Loucy (cell line): ENCODE measurements at regions not wholly inside any gene's neighbourhood (a gene's known extent, or its start where the extent isn't known, plus 50 kb on each side); places are given as distances from the start of the nearest gene placed in this dataset.

ENCODE experiments used
- H2AFZ ChIP-seq: fragments of 200-600 bp; sonication (generic); 2 replicates; pipeline ENCODE4 v1.6.0; 2016; ENCODE audit warnings: antibody characterized with exemption, mild to moderate bottlenecking, low read length, moderate library complexity
- H3F3A ChIP-seq: fragments of 200-600 bp; 2 replicates; pipeline ENCODE4 v1.6.0; 2016; ENCODE audit warnings: antibody characterized with exemption, low read depth, mild to moderate bottlenecking
- H3K27me3 ChIP-seq: fragments of 200-600 bp; sonication (generic); 2 replicates; pipeline ENCODE4 v1.6.1; 2014; ENCODE audit warnings: low read length, mild to moderate bottlenecking; ENCODE audit not compliant: insufficient read depth, poor library complexity, severe bottlenecking
- H3K36me3 ChIP-seq: fragments of 200-600 bp; sonication (generic); 2 replicates; pipeline ENCODE4 v1.6.1; 2016; ENCODE audit warnings: low read length; ENCODE audit not compliant: insufficient read depth
- H3K4me1 ChIP-seq: fragments of 200-600 bp; sonication (generic); 2 replicates; pipeline ENCODE4 v1.5.1; 2014; ENCODE audit warnings: low read length, mild to moderate bottlenecking; ENCODE audit not compliant: insufficient read depth, poor library complexity, severe bottlenecking
- H3K4me2 ChIP-seq: fragments of 200-600 bp; sonication (generic); 2 replicates; pipeline ENCODE4 v1.6.0; 2014; ENCODE audit warnings: antibody characterized with exemption, low read length, low read depth, mild to moderate bottlenecking; ENCODE audit not compliant: poor library complexity, severe bottlenecking
- H3K4me3 ChIP-seq: fragments of 200-600 bp; sonication (generic); 2 replicates; pipeline ENCODE4 v1.5.1; 2014; ENCODE audit warnings: low read length, mild to moderate bottlenecking, mixed read lengths; ENCODE audit not compliant: poor library complexity, severe bottlenecking
- H3K79me2 ChIP-seq: fragments of 200-600 bp; sonication (generic); 2 replicates; pipeline ENCODE4 v1.6.1; 2014; ENCODE audit warnings: low read length; ENCODE audit not compliant: insufficient read depth
- H3K9ac ChIP-seq: fragments of 200-600 bp; sonication (generic); 2 replicates; pipeline ENCODE4 v1.6.0; 2014; ENCODE audit warnings: mild to moderate bottlenecking, low read depth, low read length, moderate library complexity; ENCODE audit not compliant: poor library complexity, severe bottlenecking
- H3K9me2 ChIP-seq: fragments of 200-600 bp; sonication (generic); replicated peaks from 2 replicates; pipeline ENCODE4 v1.6.1; 2016; ENCODE audit warnings: low read depth, low read length, mixed read lengths
- H3K9me3 ChIP-seq: fragments of 200-600 bp; sonication (generic); 2 replicates; pipeline ENCODE4 v1.6.1; 2014; ENCODE audit warnings: mild to moderate bottlenecking, antibody characterized with exemption, low read length, low read depth; ENCODE audit not compliant: insufficient read depth
- H4K20me1 ChIP-seq: fragments of 200-600 bp; sonication (generic); 2 replicates; pipeline ENCODE4 v1.6.0; 2014; ENCODE audit warnings: antibody characterized with exemption, low read length, mild to moderate bottlenecking; ENCODE audit not compliant: insufficient read depth, poor library complexity, severe bottlenecking
- EZH2phosphoT487 ChIP-seq: fragments of 200-600 bp; IDR thresholded peaks from 2 replicates; pipeline ENCODE4 v1.6.1; 2018; ENCODE audit warnings: antibody characterized with exemption, mild to moderate bottlenecking, moderate library complexity, borderline replicate concordance
- TF ChIP-seq, protein P1 (sequence below): fragments of 200-600 bp; sonication (generic); conservative IDR thresholded peaks from 2 replicates; pipeline ENCODE4 v1.5.1; 2014; ENCODE audit warnings: mild to moderate bottlenecking, antibody characterized with exemption, low read length

DNA sequence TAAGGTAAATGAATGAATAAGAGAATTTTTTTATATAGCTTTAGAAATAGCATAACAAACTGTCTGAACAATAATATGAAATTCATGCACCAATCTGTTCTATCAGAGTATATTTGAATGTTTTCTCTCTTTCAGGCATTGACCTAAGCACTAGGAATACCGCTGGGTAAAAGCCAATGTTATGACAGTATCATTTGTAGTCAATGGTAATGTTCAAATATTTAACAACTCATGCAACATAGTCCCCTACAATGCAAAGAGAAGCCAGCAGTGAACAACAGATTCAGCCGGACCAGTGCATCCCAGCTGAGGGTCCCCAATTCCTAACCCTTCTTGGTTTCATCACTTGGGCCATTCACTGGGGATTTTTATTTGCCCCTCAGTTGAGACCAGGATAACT, 52.6 kb upstream of the MYCBP2 start:
- Histone ChIP-seq H4K20me1 (no peaks in the 10 kb centered on the region), H3K79me2 (no peaks in the 10 kb centered on the region), H3K9me3 (no peaks in the 10 kb centered on the region), H3F3A (no peaks in the 10 kb centered on the region), H2AFZ (no peak overlapping the region), H3K27me3 (no peaks in the 10 kb centered on the region), H3K4me1 (peaks cover 8% of the 10 kb centered on the region), H3K36me3 (no peaks in the 10 kb centered on the region), H3K9ac (no peak overlapping the region), H3K4me2 (no peak overlapping the region), H3K9me2 (no peaks in the 10 kb centered on the region), H3K4me3 (no peak overlapping the region)
- no peak for TF ChIP-seq EZH2phosphoT487
- TF ChIP-seq, protein P1, sequence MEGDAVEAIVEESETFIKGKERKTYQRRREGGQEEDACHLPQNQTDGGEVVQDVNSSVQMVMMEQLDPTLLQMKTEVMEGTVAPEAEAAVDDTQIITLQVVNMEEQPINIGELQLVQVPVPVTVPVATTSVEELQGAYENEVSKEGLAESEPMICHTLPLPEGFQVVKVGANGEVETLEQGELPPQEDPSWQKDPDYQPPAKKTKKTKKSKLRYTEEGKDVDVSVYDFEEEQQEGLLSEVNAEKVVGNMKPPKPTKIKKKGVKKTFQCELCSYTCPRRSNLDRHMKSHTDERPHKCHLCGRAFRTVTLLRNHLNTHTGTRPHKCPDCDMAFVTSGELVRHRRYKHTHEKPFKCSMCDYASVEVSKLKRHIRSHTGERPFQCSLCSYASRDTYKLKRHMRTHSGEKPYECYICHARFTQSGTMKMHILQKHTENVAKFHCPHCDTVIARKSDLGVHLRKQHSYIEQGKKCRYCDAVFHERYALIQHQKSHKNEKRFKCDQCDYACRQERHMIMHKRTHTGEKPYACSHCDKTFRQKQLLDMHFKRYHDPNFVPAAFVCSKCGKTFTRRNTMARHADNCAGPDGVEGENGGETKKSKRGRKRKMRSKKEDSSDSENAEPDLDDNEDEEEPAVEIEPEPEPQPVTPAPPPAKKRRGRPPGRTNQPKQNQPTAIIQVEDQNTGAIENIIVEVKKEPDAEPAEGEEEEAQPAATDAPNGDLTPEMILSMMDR, result no peak

DNA sequence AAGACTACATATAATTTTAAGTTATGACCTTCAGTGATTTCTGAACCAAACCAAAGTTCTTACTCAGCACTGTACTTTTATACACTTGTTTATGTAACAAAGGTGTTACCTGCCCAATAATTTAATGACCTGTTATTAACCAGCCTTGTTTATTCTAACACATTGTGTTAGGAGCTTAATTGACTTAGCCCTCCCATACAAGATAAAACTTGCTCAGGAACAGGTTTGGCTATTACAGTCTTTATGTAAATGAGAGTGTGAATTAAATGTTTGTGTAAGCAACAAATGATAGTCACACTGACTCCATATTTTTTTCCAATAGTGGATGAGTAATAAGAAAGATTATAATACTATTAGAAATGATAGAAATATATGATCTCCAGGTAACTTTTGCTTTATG, 51.8 kb upstream of the MYCBP2 start:
- no peak overlapping the region for H3K4me3 ChIP-seq
- H3K36me3 ChIP-seq, result no peaks in the 10 kb centered on the region
- H3K79me2 ChIP-seq, result no peaks in the 10 kb centered on the region
- H3K4me1 ChIP-seq, result peaks cover 8% of the 10 kb centered on the region
- H4K20me1 ChIP-seq, result no peaks in the 10 kb centered on the region
- H3F3A ChIP-seq, result no peaks in the 10 kb centered on the region
- no peaks in the 10 kb centered on the region for H3K9me3 ChIP-seq
- H3K9me2 ChIP-seq, result no peaks in the 10 kb centered on the region
- no peaks in the 10 kb centered on the region for H3K27me3 ChIP-seq
- H2AFZ ChIP-seq, result no peak overlapping the region
- no peak overlapping the region for H3K9ac ChIP-seq
- no peak overlapping the region for H3K4me2 ChIP-seq
- TF ChIP-seq, protein P1, result no peak
- TF ChIP-seq EZH2phosphoT487, result no peak

DNA sequence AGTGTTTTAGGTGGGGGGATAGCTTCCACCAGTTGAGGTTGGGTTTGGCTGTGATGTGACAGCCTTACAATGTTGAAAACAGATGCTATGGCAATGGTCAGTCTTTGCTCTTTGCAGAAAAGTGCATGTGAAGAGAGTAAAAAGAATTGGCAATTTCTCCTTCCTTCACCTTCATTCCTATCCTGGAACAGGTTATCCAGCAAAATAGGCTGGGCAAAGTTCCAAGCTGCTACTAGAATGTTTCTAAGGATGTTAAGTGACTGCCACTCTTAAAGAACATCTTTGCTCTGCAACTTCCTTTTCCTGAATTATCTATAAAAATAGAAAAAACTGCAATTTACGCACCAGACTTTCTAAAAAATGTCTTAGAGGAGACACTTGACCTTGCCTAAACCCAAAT, 50.1 kb upstream of the MYCBP2 start:
- Histone ChIP-seq H3K36me3 (no peaks in the 10 kb centered on the region), H2AFZ (peak overlapping the region; percentile 21), H3K9me3 (no peaks in the 10 kb centered on the region), H3K9ac (no peak overlapping the region), H4K20me1 (no peaks in the 10 kb centered on the region), H3K4me3 (no peak overlapping the region), H3K4me2 (no peak overlapping the region), H3K9me2 (no peaks in the 10 kb centered on the region), H3K79me2 (no peaks in the 10 kb centered on the region), H3K27me3 (no peaks in the 10 kb centered on the region), H3F3A (no peaks in the 10 kb centered on the region), H3K4me1 (peaks cover 8% of the 10 kb centered on the region)
- TF ChIP-seq, protein P1, result no peak
- no peak for TF ChIP-seq EZH2phosphoT487
